Endothelial cell of umbilical vein (primary cell): ENCODE measurements at regions not wholly inside any gene's neighbourhood (a gene's known extent, or its start where the extent isn't known, plus 50 kb on each side); places are given as distances from the start of the nearest gene placed in this dataset.

Source experiments
- BruUV-seq: library from RNA; stranded (reverse); fragments of 400-500 nt; replicated peaks from 2 replicates; lab custom pipeline; 2021; lab: Mats Ljungman, UMichigan
- CTCF ChIA-PET: fragments of 300-600, 350-600 bp; sonication (Branson Sonifier 250); formaldehyde crosslinking; loops from one replicate; lab custom pipeline; 2021; ENCODE audit warnings: antibody characterized with exemption, inconsistent platforms; lab: Charles Lee
- POLR2A ChIA-PET: fragments of 300-600, 350-600 bp; sonication (Branson Sonifier 250); formaldehyde crosslinking; loops from one replicate; lab custom pipeline; 2021; ENCODE audit warnings: antibody characterized with exemption, inconsistent platforms; lab: Charles Lee
- DNase-seq: peaks from one replicate; pipeline ENCODE4 v3.0.0-alpha.2; 2011; ENCODE audit warnings: low read depth, low spot score
- FAIRE-seq: peaks from 2 replicates; lab custom pipeline; 2011; peaks lifted over from hg19 to GRCh38; lab: Jason Lieb, UNC
- H2AFZ ChIP-seq: 2 replicates; pipeline ENCODE4 v1.6.0; 2012; ENCODE audit warnings: low read depth, low read length, control low read depth, inconsistent platforms
- H3K27ac ChIP-seq: 2 replicates; pipeline ENCODE4 v1.5.1; 2011; ENCODE audit warnings: low read depth, mild to moderate bottlenecking, control low read depth, low read length, moderate library complexity; ENCODE audit not compliant: insufficient read depth
- H3K27me3 ChIP-seq, 2 experiments: 2 replicates each; pipeline versions ENCODE4 v1.6.0 to v1.6.1; 2011; ENCODE audit warnings: low read length in 2 of 2, mixed read lengths in 1 of 2; ENCODE audit not compliant: control insufficient read depth in 2 of 2, insufficient read depth in 2 of 2
- H3K36me3 ChIP-seq, 2 experiments: 2 replicates in 1 of 2; 3 replicates in 1 of 2; pipeline ENCODE4 v1.5.1; 2011; ENCODE audit warnings: low read length in 2 of 2, mild to moderate bottlenecking in 1 of 2, moderate library complexity in 1 of 2; ENCODE audit not compliant: control insufficient read depth in 2 of 2, insufficient read depth in 2 of 2; ENCODE audit errors: extremely low read depth in 1 of 2
- H3K4me1 ChIP-seq: 3 replicates; pipeline ENCODE4 v1.5.1; 2011; ENCODE audit warnings: mild to moderate bottlenecking, low read length; ENCODE audit not compliant: control insufficient read depth, insufficient read depth; ENCODE audit errors: extremely low read depth
- H3K4me2 ChIP-seq: 2 replicates; pipeline ENCODE4 v1.6.1; 2011; ENCODE audit warnings: low read length, control low read depth, mixed read lengths; ENCODE audit not compliant: insufficient read depth
- H3K4me3 ChIP-seq, 3 experiments: fragments of 200-600 bp in 1 of 3; sonication (generic), shearing (Covaris generic) in 1 of 3; replicated peaks in 1 of 3; 2 replicates each; pipeline ENCODE4 v1.5.1; 2011 to 2016; ENCODE audit warnings: control low read depth in 3 of 3, low read length in 3 of 3, mild to moderate bottlenecking in 2 of 3, inconsistent platforms in 1 of 3, low read depth in 1 of 3, moderate library complexity in 1 of 3; ENCODE audit not compliant: insufficient read depth in 1 of 3
- H3K79me2 ChIP-seq: 2 replicates; pipeline ENCODE4 v1.6.0; 2012; ENCODE audit warnings: low read length, inconsistent platforms; ENCODE audit not compliant: control insufficient read depth, insufficient read depth
- H3K9ac ChIP-seq: replicated peaks from 2 replicates; pipeline ENCODE3; 2011; ENCODE audit warnings: low read length, control low read depth; ENCODE audit not compliant: insufficient read depth; ENCODE audit errors: extremely low read depth
- H3K9me1 ChIP-seq: replicated peaks from 3 replicates; pipeline ENCODE4 v1.6.0; 2011; ENCODE audit warnings: mild to moderate bottlenecking, low read length; ENCODE audit not compliant: control insufficient read depth, insufficient read depth; ENCODE audit errors: extremely low read depth
- H3K9me3 ChIP-seq: replicated peaks from 2 replicates; pipeline ENCODE4 v1.5.1; 2012; ENCODE audit warnings: low read length, inconsistent platforms; ENCODE audit not compliant: control insufficient read depth, insufficient read depth
- H4K20me1 ChIP-seq: replicated peaks from 2 replicates; pipeline ENCODE3; 2011; ENCODE audit warnings: mild to moderate bottlenecking, low read length; ENCODE audit not compliant: control insufficient read depth, insufficient read depth; ENCODE audit errors: extremely low read depth
- EZH2 ChIP-seq: IDR thresholded peaks from 2 replicates; pipeline ENCODE4 v1.6.1; 2012; ENCODE audit warnings: borderline replicate concordance, low read depth, mild to moderate bottlenecking, moderate library complexity, low read length, inconsistent platforms; ENCODE audit not compliant: severe bottlenecking
- FOS ChIP-seq: IDR thresholded peaks from 2 replicates; pipeline ENCODE4 v1.6.1; 2011; ENCODE audit warnings: mild to moderate bottlenecking, low read length, moderate library complexity, borderline replicate concordance; ENCODE audit not compliant: insufficient read depth
- GATA2 ChIP-seq: IDR thresholded peaks from 2 replicates; pipeline ENCODE4 v1.7.0; 2011; ENCODE audit warnings: low read depth, mild to moderate bottlenecking, moderate library complexity, mixed read lengths, low read length; ENCODE audit not compliant: insufficient read length, insufficient read depth
- JUN ChIP-seq: IDR thresholded peaks from 2 replicates; pipeline ENCODE4 v1.6.1; 2011; ENCODE audit warnings: borderline replicate concordance, low read depth; ENCODE audit not compliant: insufficient read length, insufficient read depth
- MAX ChIP-seq: IDR thresholded peaks from 2 replicates; pipeline ENCODE4 v1.6.1; 2011; ENCODE audit not compliant: insufficient read depth, insufficient read length
- MYC ChIP-seq: IDR thresholded peaks from one replicate; pipeline ENCODE4 v1.6.1; 2011; ENCODE audit warnings: mild to moderate bottlenecking, low read depth, low read length
- POLR2A ChIP-seq: IDR thresholded peaks from 2 replicates; pipeline ENCODE4 v1.6.1; 2012; ENCODE audit warnings: low read depth, mild to moderate bottlenecking, control low read depth, low read length
- POLR2AphosphoS5 ChIP-seq: IDR thresholded peaks from 2 replicates; pipeline ENCODE4 v1.6.1; 2012; ENCODE audit warnings: low read depth, mild to moderate bottlenecking, control low read depth, low read length, moderate library complexity; ENCODE audit not compliant: insufficient read depth
- dilution Hi-C: fragments of 300-500 bp; cut with MboI; formaldehyde crosslinking; loops from one replicate; pipeline ENCODE4 v1.15.0; 2019; ENCODE audit warnings: low sequenced_read_pairs; ENCODE audit not compliant: extremely low pct_ligation_motif_present
- intact Hi-C: fragments of 100-400 bp; cut with micrococcal nuclease; formaldehyde crosslinking; loops from one replicate; pipeline ENCODE4 v1.10.0; 2022

- ChIA-PET POLR2A (no interaction called here), CTCF (no interaction called here)
- no peak overlapping the region for H3K9ac ChIP-seq
- dilution Hi-C loops, result no loop called here
- no peak overlapping the region for H3K4me2 ChIP-seq
- DNase-seq, result no peak
- no peak for TF ChIP-seq MYC
- no peak for TF ChIP-seq GATA2
- TF ChIP-seq FOS, result no peak
- no peak for TF ChIP-seq JUN
- TF ChIP-seq MAX, result no peak
- no peak for TF ChIP-seq EZH2
- TF ChIP-seq POLR2AphosphoS5, result no peak
- TF ChIP-seq POLR2A, result no peak
- H3K27me3 ChIP-seq, result no peaks in the 10 kb centered on the region
- H3K9me1 ChIP-seq, result no peaks in the 10 kb centered on the region
- H3K4me1 ChIP-seq, result no peaks in the 10 kb centered on the region
- H3K79me2 ChIP-seq, result no peaks in the 10 kb centered on the region
- no peak overlapping the region for H3K4me3 ChIP-seq
- no peaks in the 10 kb centered on the region for H3K9me3 ChIP-seq
- no peak overlapping the region for H3K27ac ChIP-seq
- no peaks in the 10 kb centered on the region for H3K36me3 ChIP-seq
- no peaks in the 10 kb centered on the region for H4K20me1 ChIP-seq
- no peak for FAIRE-seq
- no TSS peak for BruUV-seq
- intact Hi-C loops, result no loop called here
- no peak overlapping the region for H2AFZ ChIP-seq
Observed at GRCh38 chrY:20990869-20991548, 235.1 kb downstream of the RPS4Y2 start.

GRCh38 chrY:20997355-20997754 is 241.4 kb downstream of the RPS4Y2 start:
- Histone ChIP-seq H3K36me3 (no peaks in the 10 kb centered on the region), H4K20me1 (no peaks in the 10 kb centered on the region), H3K79me2 (no peaks in the 10 kb centered on the region), H3K4me1 (no peaks in the 10 kb centered on the region), H2AFZ (no peak overlapping the region), H3K4me2 (no peak overlapping the region), H3K27me3 (no peaks in the 10 kb centered on the region), H3K4me3 (no peak overlapping the region), H3K27ac (no peak overlapping the region), H3K9me3 (peaks cover 1% of the 10 kb centered on the region), H3K9ac (no peak overlapping the region), H3K9me1 (no peaks in the 10 kb centered on the region)
- DNase-seq (no peak), FAIRE-seq (no peak)
- intact Hi-C loops, result no loop called here
- CTCF ChIA-PET, result no interaction called here
- TF ChIP-seq GATA2, result no peak
- no peak for TF ChIP-seq MYC
- BruUV-seq, result no TSS peak
- POLR2A ChIA-PET, result no interaction called here
- dilution Hi-C loops, result no loop called here
